Mesenchymal stem cell (in vitro differentiated cells and primary cell): ENCODE measurements at regions not wholly inside any gene's neighbourhood (a gene's known extent, or its start where the extent isn't known, plus 50 kb on each side); places are given as distances from the start of the nearest gene placed in this dataset.

Experiments
- DNase-seq: peaks from one replicate; pipeline ENCODE4 v3.0.0-alpha.2; 2013
- H2AFZ ChIP-seq: one replicate; pipeline ENCODE4 v1.6.1; 2013; ENCODE audit warnings: low read depth, mild to moderate bottlenecking, control low read depth, inconsistent platforms, low read length, moderate library complexity
- H2AK5ac ChIP-seq: 2 replicates; pipeline ENCODE4 v1.6.1; 2013; ENCODE audit warnings: low read length, moderate library complexity, mild to moderate bottlenecking, inconsistent platforms; ENCODE audit not compliant: severe bottlenecking
- H2BK120ac ChIP-seq: one replicate; pipeline ENCODE4 v1.6.1; 2013; ENCODE audit warnings: low read depth, mild to moderate bottlenecking, inconsistent platforms, low read length, moderate library complexity
- H2BK12ac ChIP-seq, 2 experiments: one replicate each; pipeline ENCODE4 v1.6.1; 2013; ENCODE audit warnings: inconsistent platforms in 2 of 2, low read length in 2 of 2, mild to moderate bottlenecking in 2 of 2, moderate library complexity in 2 of 2, control low read depth in 1 of 2
- H2BK15ac ChIP-seq: one replicate; pipeline ENCODE4 v1.6.1; 2013; ENCODE audit warnings: mild to moderate bottlenecking, low read depth, inconsistent platforms; ENCODE audit not compliant: poor library complexity, severe bottlenecking
- H2BK5ac ChIP-seq: 2 replicates; pipeline ENCODE4 v1.6.1; 2013; ENCODE audit warnings: low read depth, mild to moderate bottlenecking, low read length, control low read depth, inconsistent platforms; ENCODE audit not compliant: poor library complexity, severe bottlenecking
- H3K14ac ChIP-seq, 2 experiments: one replicate each; pipeline ENCODE4 v1.6.1; 2013; ENCODE audit warnings: inconsistent platforms in 2 of 2, low read length in 2 of 2, control low read depth in 1 of 2, mild to moderate bottlenecking in 1 of 2, moderate library complexity in 1 of 2
- H3K18ac ChIP-seq, 2 experiments: one replicate each; pipeline ENCODE4 v1.6.1; 2013; ENCODE audit warnings: inconsistent platforms in 2 of 2, low read length in 2 of 2, control low read depth in 1 of 2, low read depth in 1 of 2, mild to moderate bottlenecking in 1 of 2
- H3K23ac ChIP-seq, 2 experiments: one replicate each; pipeline ENCODE4 v1.6.1; 2013; ENCODE audit warnings: inconsistent platforms in 2 of 2, low read length in 2 of 2, mild to moderate bottlenecking in 2 of 2, moderate library complexity in 2 of 2, control low read depth in 1 of 2
- H3K27ac ChIP-seq: 2 replicates; pipeline ENCODE4 v1.5.1; 2013; ENCODE audit warnings: mild to moderate bottlenecking, moderate library complexity, low read length, control low read depth, inconsistent platforms; ENCODE audit not compliant: poor library complexity, severe bottlenecking
- H3K27me3 ChIP-seq, 2 experiments: 2 replicates each; pipeline versions ENCODE4 v1.6.1 to v1.7.0; 2013; ENCODE audit warnings: low read length in 2 of 2, mild to moderate bottlenecking in 2 of 2, moderate library complexity in 2 of 2, control low read depth in 1 of 2, inconsistent platforms in 1 of 2; ENCODE audit not compliant: control insufficient read depth in 1 of 2, insufficient read depth in 1 of 2
- H3K36me3 ChIP-seq, 2 experiments: 2 replicates each; pipeline versions ENCODE4 v1.6.1 to v1.7.0; 2013; ENCODE audit warnings: low read length in 2 of 2, control low read depth in 1 of 2, inconsistent platforms in 1 of 2, low read depth in 1 of 2, mild to moderate bottlenecking in 1 of 2; ENCODE audit not compliant: insufficient read depth in 2 of 2, control insufficient read depth in 1 of 2
- H3K4ac ChIP-seq, 2 experiments: one replicate each; pipeline ENCODE4 v1.6.1; 2013; ENCODE audit warnings: inconsistent platforms in 2 of 2, low read length in 2 of 2, mild to moderate bottlenecking in 2 of 2, moderate library complexity in 2 of 2, control low read depth in 1 of 2, low read depth in 1 of 2
- H3K4me1 ChIP-seq: 2 replicates; pipeline ENCODE4 v1.6.1; 2013; ENCODE audit warnings: low read depth, low read length, control low read depth; ENCODE audit not compliant: control insufficient read depth, insufficient read depth
- H3K4me2 ChIP-seq: 2 replicates; pipeline ENCODE4 v1.6.1; 2013; ENCODE audit warnings: low read length, mild to moderate bottlenecking, inconsistent platforms; ENCODE audit not compliant: poor library complexity, severe bottlenecking
- H3K4me3 ChIP-seq, 2 experiments: 2 replicates each; pipeline versions ENCODE4 v1.5.1 to v1.7.0; 2013; ENCODE audit warnings: low read length in 2 of 2, mild to moderate bottlenecking in 2 of 2, control low read depth in 1 of 2, low read depth in 1 of 2; ENCODE audit not compliant: insufficient read depth in 1 of 2
- H3K79me1 ChIP-seq: replicated peaks from 2 replicates; pipeline ENCODE4 v1.6.1; 2013; ENCODE audit warnings: mild to moderate bottlenecking, control low read depth, low read length, inconsistent platforms; ENCODE audit not compliant: poor library complexity, severe bottlenecking
- H3K9ac ChIP-seq: 2 replicates; pipeline ENCODE4 v1.7.0; 2013; ENCODE audit warnings: mild to moderate bottlenecking, low read length, moderate library complexity
- H3K9me3 ChIP-seq: 2 replicates; pipeline ENCODE4 v1.7.0; 2013; ENCODE audit warnings: mild to moderate bottlenecking, low read length; ENCODE audit not compliant: control insufficient read depth
- H4K8ac ChIP-seq: one replicate; pipeline ENCODE4 v1.6.1; 2013; ENCODE audit warnings: inconsistent platforms, mild to moderate bottlenecking, low read length, moderate library complexity
- H4K91ac ChIP-seq: one replicate; pipeline ENCODE4 v1.6.1; 2013; ENCODE audit warnings: mild to moderate bottlenecking, low read length, inconsistent platforms
- WGBS: methylation state at CpG from one replicate; pipeline ENCODE4 v1.1.7; 2013; ENCODE audit warnings: mixed read lengths; 5-methylcytosine and 5-hydroxymethylcytosine counted together

DNA sequence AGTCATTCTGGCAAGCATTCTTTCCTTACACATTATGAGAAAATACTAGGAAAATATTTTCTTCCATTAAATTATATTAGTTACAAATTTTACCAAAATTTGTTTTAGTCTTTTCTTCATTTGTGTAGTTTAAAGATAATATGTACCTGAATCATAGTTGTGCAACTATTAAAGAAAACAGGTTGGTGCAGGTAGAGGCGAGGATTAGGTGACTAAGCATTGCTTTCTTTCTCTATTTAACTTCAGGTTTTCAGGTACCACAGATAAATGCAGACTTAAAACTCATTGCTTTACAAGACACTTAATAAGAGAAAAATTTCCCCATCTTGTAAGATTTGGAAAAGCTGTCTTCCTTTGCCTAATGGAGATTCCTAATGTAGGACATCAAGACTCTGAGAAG, 1175.5 kb upstream of the ADGRB3 start:
- Histone ChIP-seq H3K23ac (no peak overlapping the region), H3K4me1 (no peaks in the 10 kb centered on the region), H3K4ac (no peak overlapping the region), H3K18ac (no peak overlapping the region), H2BK15ac (no peak overlapping the region), H2AK5ac (no peak overlapping the region), H4K8ac (no peak overlapping the region), H3K27ac (no peak overlapping the region), H2BK120ac (no peak overlapping the region), H2AFZ (no peak overlapping the region), H3K36me3 (no peaks in the 10 kb centered on the region), H3K27me3 (no peaks in the 10 kb centered on the region), H3K14ac (no peak overlapping the region), H4K91ac (no peak overlapping the region), H3K4me3 (no peak overlapping the region), H3K9ac (no peak overlapping the region), H3K9me3 (peaks cover 52% of the 10 kb centered on the region), H2BK12ac (no peak overlapping the region), H2BK5ac (no peak overlapping the region), H3K4me2 (no peak overlapping the region), H3K79me1 (no peaks in the 10 kb centered on the region)
- 100% methylated on average over 1 of the region's 1 CpG for WGBS
- no peak for DNase-seq

DNA sequence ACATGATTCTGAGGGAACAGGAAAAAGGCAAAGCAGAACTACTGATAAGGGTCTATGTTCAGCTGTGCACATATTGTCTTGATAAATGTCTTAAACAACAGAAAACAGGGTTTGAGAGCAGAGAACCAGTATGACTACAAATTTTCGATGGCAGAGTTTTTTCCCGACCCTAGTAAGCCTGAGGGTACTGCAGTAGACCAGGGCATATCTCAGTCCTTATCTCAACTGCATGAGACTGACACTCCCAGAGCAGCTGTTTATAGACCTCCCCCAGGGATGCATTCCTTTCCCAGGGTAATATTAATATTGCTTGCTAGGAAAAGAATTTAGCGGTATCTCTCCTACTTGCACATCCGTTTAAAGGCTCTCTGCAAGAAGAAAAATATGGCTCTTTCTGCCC, 1176.8 kb upstream of the ADGRB3 start:
- Histone ChIP-seq H2BK5ac (no peak overlapping the region), H3K27ac (no peak overlapping the region), H3K14ac (no peak overlapping the region), H3K79me1 (no peaks in the 10 kb centered on the region), H3K4me3 (no peak overlapping the region), H4K91ac (no peak overlapping the region), H3K4me2 (no peak overlapping the region), H3K36me3 (no peaks in the 10 kb centered on the region), H3K4ac (no peak overlapping the region), H3K9ac (no peak overlapping the region), H3K23ac (no peak overlapping the region), H3K9me3 (peaks cover 48% of the 10 kb centered on the region), H3K27me3 (no peaks in the 10 kb centered on the region), H2AK5ac (no peak overlapping the region), H3K4me1 (no peaks in the 10 kb centered on the region), H2BK15ac (no peak overlapping the region), H2BK120ac (no peak overlapping the region), H4K8ac (no peak overlapping the region), H3K18ac (no peak overlapping the region), H2BK12ac (no peak overlapping the region), H2AFZ (no peak overlapping the region)
- 94% methylated on average over 4 of the region's 4 CpGs for WGBS
- DNase-seq = peak; percentile 2

DNA sequence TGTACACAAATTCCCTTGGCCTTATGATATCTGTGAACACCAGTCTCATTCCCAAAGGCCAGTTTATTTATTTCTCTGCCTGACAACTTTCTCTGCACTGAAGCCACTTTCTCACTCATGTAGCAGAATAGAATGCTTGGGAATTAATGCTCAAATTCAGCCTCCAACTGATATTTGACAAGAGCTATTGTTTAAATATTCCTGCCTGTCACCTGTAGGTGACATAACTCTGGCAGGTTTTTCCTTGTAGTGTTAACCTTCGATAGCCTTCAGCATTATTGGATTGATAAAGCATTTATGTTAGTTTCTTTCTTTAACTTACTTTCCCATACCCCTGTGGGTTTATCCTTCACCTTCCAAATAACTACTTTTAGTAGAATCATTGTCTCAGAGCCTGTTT, 1183.2 kb upstream of the ADGRB3 start:
- H3K4me2 ChIP-seq = no peak overlapping the region
- no peak overlapping the region for H4K91ac ChIP-seq
- no CpG with 5 or more reads among the region's 1 CpG for WGBS
- no peak overlapping the region for H2BK120ac ChIP-seq
- H3K23ac ChIP-seq = no peak overlapping the region
- no peaks in the 10 kb centered on the region for H3K36me3 ChIP-seq
- H4K8ac ChIP-seq = no peak overlapping the region
- H3K79me1 ChIP-seq = no peaks in the 10 kb centered on the region
- H3K14ac ChIP-seq = no peak overlapping the region
- no peak overlapping the region for H3K4me3 ChIP-seq
- no peaks in the 10 kb centered on the region for H3K4me1 ChIP-seq
- no peak overlapping the region for H2BK12ac ChIP-seq
- H3K27me3 ChIP-seq = no peaks in the 10 kb centered on the region
- H3K4ac ChIP-seq = no peak overlapping the region
- no peak overlapping the region for H3K9ac ChIP-seq
- H2BK5ac ChIP-seq = no peak overlapping the region
- H3K18ac ChIP-seq = no peak overlapping the region
- H3K9me3 ChIP-seq = peaks cover 15% of the 10 kb centered on the region
- H3K27ac ChIP-seq = no peak overlapping the region
- H2AFZ ChIP-seq = no peak overlapping the region
- no peak overlapping the region for H2AK5ac ChIP-seq
- no peak for DNase-seq
- no peak overlapping the region for H2BK15ac ChIP-seq

DNA sequence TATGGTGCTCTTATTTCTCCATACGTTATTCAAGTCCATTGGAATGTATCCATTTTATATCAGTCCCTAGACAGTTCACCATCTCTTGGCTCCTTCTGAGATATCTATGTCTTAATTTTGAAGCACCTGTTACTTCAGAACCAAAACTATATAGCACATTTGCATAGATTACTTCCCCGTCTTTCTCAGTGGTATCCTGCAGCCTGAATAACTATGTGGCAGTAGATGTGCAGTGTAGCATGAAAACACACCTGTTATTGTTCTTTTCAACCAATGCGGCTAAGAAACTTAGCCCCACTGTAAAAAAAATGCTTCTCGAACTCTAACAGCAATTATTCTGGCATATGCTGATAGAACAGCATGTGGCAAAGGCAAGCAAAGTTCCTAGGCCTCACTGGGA, 1184.4 kb upstream of the ADGRB3 start:
- Histone ChIP-seq H3K79me1 (no peaks in the 10 kb centered on the region), H2BK5ac (no peak overlapping the region), H4K8ac (no peak overlapping the region), H3K27me3 (no peaks in the 10 kb centered on the region), H2BK12ac (no peak overlapping the region), H3K4me3 (no peak overlapping the region), H2BK15ac (no peak overlapping the region), H2BK120ac (no peak overlapping the region), H2AFZ (no peak overlapping the region), H3K27ac (no peak overlapping the region), H4K91ac (no peak overlapping the region), H3K9ac (no peak overlapping the region), H3K4me1 (no peaks in the 10 kb centered on the region), H3K4ac (no peak overlapping the region), H3K36me3 (no peaks in the 10 kb centered on the region), H3K9me3 (peaks cover 6% of the 10 kb centered on the region), H2AK5ac (no peak overlapping the region), H3K4me2 (no peak overlapping the region), H3K18ac (no peak overlapping the region), H3K23ac (no peak overlapping the region), H3K14ac (no peak overlapping the region)
- no peak for DNase-seq
- WGBS = 94% methylated on average over 3 of the region's 4 CpGs
